A673 (cell line): ENCODE measurements at regions not wholly inside any gene's neighbourhood (a gene's known extent, or its start where the extent isn't known, plus 50 kb on each side); places are given as distances from the start of the nearest gene placed in this dataset.

Experiments
- BruUV-seq: library from RNA; stranded (reverse); fragments of 400-500 nt; replicated peaks from 2 replicates; lab custom pipeline; 2021; lab: Mats Ljungman, UMichigan
- CTCF ChIA-PET: fragments of 300-600 bp; sonication (Branson Sonifier 250); formaldehyde crosslinking; loops from one replicate; lab custom pipeline; 2022; ENCODE audit warnings: antibody characterized with exemption; lab: Charles Lee
- POLR2A ChIA-PET: fragments of 300-600 bp; sonication (Branson Sonifier 250); formaldehyde crosslinking; loops from one replicate; lab custom pipeline; 2022; ENCODE audit warnings: antibody characterized with exemption; ENCODE audit not compliant: low non-redundant PET; lab: Charles Lee
- DNase-seq: peaks from one replicate; pipeline ENCODE4 v3.0.0-alpha.2; 2015; ENCODE audit warnings: low spot score
- H3K27ac ChIP-seq: fragments of 200-600 bp; sonication (generic); 2 replicates; pipeline ENCODE4 v1.5.1; 2016; ENCODE audit warnings: mixed run types, low read depth, mild to moderate bottlenecking, mixed read lengths, antibody characterized with exemption, low read length; ENCODE audit not compliant: poor library complexity, severe bottlenecking
- H3K27me3 ChIP-seq: fragments of 200-600 bp; sonication (generic); replicated peaks from 2 replicates; pipeline ENCODE4 v1.6.1; 2017; ENCODE audit warnings: mixed run types, low read depth, mild to moderate bottlenecking, mixed read lengths, antibody characterized with exemption, low read length; ENCODE audit not compliant: insufficient read depth, poor library complexity
- H3K36me3 ChIP-seq: fragments of 200-600 bp; sonication (generic); 2 replicates; pipeline ENCODE4 v1.6.1; 2016; ENCODE audit warnings: mixed run types, mild to moderate bottlenecking, mixed read lengths, antibody characterized with exemption, low read length; ENCODE audit not compliant: insufficient read depth, poor library complexity, severe bottlenecking
- H3K4me1 ChIP-seq: fragments of 200-600 bp; sonication (generic); 2 replicates; pipeline ENCODE4 v1.6.1; 2017; ENCODE audit warnings: mixed run types, mild to moderate bottlenecking, mixed read lengths, antibody characterized with exemption, low read length; ENCODE audit not compliant: insufficient read depth, poor library complexity, severe bottlenecking
- H3K4me3 ChIP-seq: fragments of 200-600 bp; sonication (generic); 2 replicates; pipeline ENCODE4 v1.5.1; 2016; ENCODE audit warnings: low read depth, mixed run types, mild to moderate bottlenecking, mixed read lengths, low read length; ENCODE audit not compliant: poor library complexity, severe bottlenecking
- H3K9me3 ChIP-seq: fragments of 200-600 bp; sonication (generic); 2 replicates; pipeline ENCODE4 v1.6.1; 2016; ENCODE audit warnings: mixed run types, low read depth, mild to moderate bottlenecking, mixed read lengths, antibody characterized with exemption, low read length; ENCODE audit not compliant: poor library complexity, severe bottlenecking
- EZH2 ChIP-seq: fragments of 200-600 bp; sonication (generic); IDR thresholded peaks from 2 replicates; pipeline ENCODE4 v1.6.1; 2017; ENCODE audit warnings: borderline replicate concordance, low read depth, mild to moderate bottlenecking, mixed read lengths, antibody characterized with exemption, low read length; ENCODE audit not compliant: poor library complexity, severe bottlenecking
- intact Hi-C: fragments of 100-400 bp; cut with micrococcal nuclease; formaldehyde crosslinking; loops from one replicate; pipeline ENCODE4 v1.10.0; 2022; ENCODE audit not compliant: unreplicated experiment
- TF ChIP-seq, protein P1 (sequence below): fragments of 300-800, 200-600 bp; sonication (generic); conservative IDR thresholded peaks from 2 replicates; pipeline ENCODE4 v1.5.1; 2017; ENCODE audit warnings: low read depth, mild to moderate bottlenecking, antibody characterized with exemption, low read length, moderate library complexity, mixed read lengths

GRCh38 chr10:2878818-2879217, 188.5 kb upstream of the PFKP start:
- Histone ChIP-seq H3K9me3 (no peaks in the 10 kb centered on the region), H3K27me3 (no peaks in the 10 kb centered on the region), H3K4me1 (peaks cover 22% of the 10 kb centered on the region), H3K36me3 (no peaks in the 10 kb centered on the region), H3K27ac (no peak overlapping the region), H3K4me3 (no peak overlapping the region)
- intact Hi-C loops = no loop called here
- TF ChIP-seq, protein P1, sequence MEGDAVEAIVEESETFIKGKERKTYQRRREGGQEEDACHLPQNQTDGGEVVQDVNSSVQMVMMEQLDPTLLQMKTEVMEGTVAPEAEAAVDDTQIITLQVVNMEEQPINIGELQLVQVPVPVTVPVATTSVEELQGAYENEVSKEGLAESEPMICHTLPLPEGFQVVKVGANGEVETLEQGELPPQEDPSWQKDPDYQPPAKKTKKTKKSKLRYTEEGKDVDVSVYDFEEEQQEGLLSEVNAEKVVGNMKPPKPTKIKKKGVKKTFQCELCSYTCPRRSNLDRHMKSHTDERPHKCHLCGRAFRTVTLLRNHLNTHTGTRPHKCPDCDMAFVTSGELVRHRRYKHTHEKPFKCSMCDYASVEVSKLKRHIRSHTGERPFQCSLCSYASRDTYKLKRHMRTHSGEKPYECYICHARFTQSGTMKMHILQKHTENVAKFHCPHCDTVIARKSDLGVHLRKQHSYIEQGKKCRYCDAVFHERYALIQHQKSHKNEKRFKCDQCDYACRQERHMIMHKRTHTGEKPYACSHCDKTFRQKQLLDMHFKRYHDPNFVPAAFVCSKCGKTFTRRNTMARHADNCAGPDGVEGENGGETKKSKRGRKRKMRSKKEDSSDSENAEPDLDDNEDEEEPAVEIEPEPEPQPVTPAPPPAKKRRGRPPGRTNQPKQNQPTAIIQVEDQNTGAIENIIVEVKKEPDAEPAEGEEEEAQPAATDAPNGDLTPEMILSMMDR = no peak
- no peak for TF ChIP-seq EZH2
- ChIA-PET CTCF (no interaction called here), POLR2A (interaction anchor here (0.5 kb wide), 1 partner anchor 51 kb away, joined by 3 read pairs; no protein-coding TSS in a partner anchor)
- BruUV-seq = no TSS peak
- DNase-seq = no peak

GRCh38 chr10:2876032-2876431, 191.3 kb upstream of the PFKP start:
- TF ChIP-seq EZH2 = no peak
- TF ChIP-seq, protein P1 = no peak
- Histone ChIP-seq H3K4me3 (no peak overlapping the region), H3K9me3 (no peaks in the 10 kb centered on the region), H3K27me3 (no peaks in the 10 kb centered on the region), H3K4me1 (peaks cover 5% of the 10 kb centered on the region), H3K27ac (no peak overlapping the region), H3K36me3 (no peaks in the 10 kb centered on the region)
- intact Hi-C loops = no loop called here
- no TSS peak for BruUV-seq
- no peak for DNase-seq
- POLR2A ChIA-PET = no interaction called here
- CTCF ChIA-PET = no interaction called here

DNA sequence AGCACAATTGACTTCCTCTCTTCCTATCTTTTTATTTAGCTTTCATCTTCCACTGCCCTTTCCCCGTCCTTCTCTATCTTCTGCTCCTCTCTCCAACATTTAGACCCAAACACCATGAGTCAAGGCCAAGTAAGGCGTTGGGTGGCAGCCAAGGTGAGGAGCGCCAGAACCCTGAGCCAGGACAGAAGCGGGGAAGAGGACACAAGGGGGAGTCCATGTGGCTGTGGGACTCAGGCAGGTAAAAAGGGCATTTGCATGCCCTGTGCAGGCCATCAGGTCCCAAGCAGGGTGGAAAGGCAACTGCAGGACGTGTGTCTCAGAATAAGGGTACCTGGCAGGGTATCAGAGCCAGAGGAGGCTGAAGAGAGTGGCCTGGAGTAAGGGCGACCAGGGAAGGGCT, 192.4 kb upstream of the PFKP start:
- POLR2A ChIA-PET = no interaction called here
- no peaks in the 10 kb centered on the region for H3K36me3 ChIP-seq
- no TSS peak for BruUV-seq

More for the DNA sequence above, 192.4 kb upstream of the PFKP start:
- no peaks in the 10 kb centered on the region for H3K9me3 ChIP-seq
- intact Hi-C loops = no loop called here
- no peaks in the 10 kb centered on the region for H3K27me3 ChIP-seq
- CTCF ChIA-PET = no interaction called here
- TF ChIP-seq, protein P1 = no peak
- no peak for TF ChIP-seq EZH2
- DNase-seq = no peak
- no peak overlapping the region for H3K4me3 ChIP-seq
- H3K4me1 ChIP-seq = peaks cover 5% of the 10 kb centered on the region
- H3K27ac ChIP-seq = no peak overlapping the region
